AG09319 (cell line): ENCODE measurements at regions not wholly inside any gene's neighbourhood (a gene's known extent, or its start where the extent isn't known, plus 50 kb on each side); places are given as distances from the start of the nearest gene placed in this dataset.
A peak's percentile ranks its signal among the peaks of the same experiment; 100 is the strongest.

Source experiments
- DNase-seq: peaks from one replicate; pipeline ENCODE4 v3.0.0-alpha.2; 2010; ENCODE audit warnings: low read depth; ENCODE audit errors: extremely low read depth
- CTCF ChIP-seq: IDR thresholded peaks from 2 replicates; pipeline ENCODE4 v1.5.1; 2011; ENCODE audit warnings: low read depth, mild to moderate bottlenecking, inconsistent platforms, low read length, moderate library complexity

- DNase-seq = no peak
- TF ChIP-seq CTCF = no peak
Measured at GRCh38 chr5:109469896-109470662, 60.3 kb upstream of the PJA2 start.

GRCh38 chr5:109468737-109469420 lies 59.1 kb upstream of the PJA2 start:
- TF ChIP-seq CTCF = peak; percentile 76
- peak; percentile 86 for DNase-seq

GRCh38 chr5:109468288-109468676 lies 58.5 kb upstream of the PJA2 start:
- TF ChIP-seq CTCF = no peak
- no peak for DNase-seq

- TF ChIP-seq CTCF = no peak
- no peak for DNase-seq
Measured at GRCh38 chr5:109467058-109467457, 57.3 kb upstream of the PJA2 start.
